HG02852 (cell line): ENCODE measurements at regions not wholly inside any gene's neighbourhood (a gene's known extent, or its start where the extent isn't known, plus 50 kb on each side); places are given as distances from the start of the nearest gene placed in this dataset.
"Not testable (repeated sequence)": the region's sequence is repeated elsewhere in the genome, so short reads cannot be mapped to it uniquely, and the experiment has no call there.

Source experiments
- ATAC-seq: cut with Tn5 transposase; IDR thresholded peaks from one replicate; pipeline ENCODE4 v1.9.1; 2021; ENCODE audit warnings: mild to moderate bottlenecking, moderate library complexity; ENCODE audit not compliant: unreplicated experiment

GRCh38 chr3:151675858-151676615 is 57.7 kb upstream of the AADACL2 start:
- no peak for ATAC-seq

- no peak for ATAC-seq
These were observed 59.8 kb upstream of the AADACL2 start for GRCh38 chr3:151673974-151674373.

GRCh38 chr3:151667762-151668161 is 66.0 kb upstream of the AADACL2 start:
- ATAC-seq: not testable (repeated sequence)

- ATAC-seq: no peak
These were observed 72.8 kb upstream of the AADACL2 start for GRCh38 chr3:151660885-151661284.

GRCh38 chr3:151644986-151645385 is 88.7 kb upstream of the AADACL2 start:
- no peak for ATAC-seq

GRCh38 chr3:151644020-151644620 is 89.6 kb upstream of the AADACL2 start:
- no peak for ATAC-seq

GRCh38 chr3:151639418-151639740 is 94.3 kb upstream of the AADACL2 start:
- no peak for ATAC-seq

GRCh38 chr3:151638555-151639417 is 94.9 kb upstream of the AADACL2 start:
- no peak for ATAC-seq

GRCh38 chr3:151635905-151636304 is 97.8 kb upstream of the AADACL2 start:
- no peak for ATAC-seq

GRCh38 chr3:151631946-151632345 is 101.8 kb upstream of the AADACL2 start:
- ATAC-seq: no peak

GRCh38 chr3:151630938-151631441 is 102.7 kb upstream of the AADACL2 start:
- ATAC-seq: no peak

- ATAC-seq: no peak
These were observed 103.7 kb upstream of the AADACL2 start for GRCh38 chr3:151630035-151630434.

GRCh38 chr3:151625586-151625985 is 108.1 kb upstream of the AADACL2 start:
- ATAC-seq: no peak

GRCh38 chr3:151625086-151625485 is 108.6 kb upstream of the AADACL2 start:
- no peak for ATAC-seq

GRCh38 chr3:151620071-151620470 is 113.7 kb upstream of the AADACL2 start:
- no peak for ATAC-seq

- no peak for ATAC-seq
These were observed 118.3 kb upstream of the AADACL2 start for GRCh38 chr3:151615464-151615863.

- no peak for ATAC-seq
These were observed 121.6 kb upstream of the AADACL2 start for GRCh38 chr3:151612115-151612514.

GRCh38 chr3:151611419-151611818 is 122.3 kb upstream of the AADACL2 start:
- ATAC-seq: no peak

GRCh38 chr3:151609491-151609890 is 124.2 kb upstream of the AADACL2 start:
- ATAC-seq: no peak

- no peak for ATAC-seq
These were observed 128.8 kb upstream of the AADACL2 start for GRCh38 chr3:151604891-151605290.

GRCh38 chr3:151600783-151601182 is 132.9 kb upstream of the AADACL2 start:
- no peak for ATAC-seq
